ENCODE measurements at regions not wholly inside any gene's neighbourhood (a gene's known extent, or its start where the extent isn't known, plus 50 kb on each side); places are given as distances from the start of the nearest gene placed in this dataset.

DNA sequence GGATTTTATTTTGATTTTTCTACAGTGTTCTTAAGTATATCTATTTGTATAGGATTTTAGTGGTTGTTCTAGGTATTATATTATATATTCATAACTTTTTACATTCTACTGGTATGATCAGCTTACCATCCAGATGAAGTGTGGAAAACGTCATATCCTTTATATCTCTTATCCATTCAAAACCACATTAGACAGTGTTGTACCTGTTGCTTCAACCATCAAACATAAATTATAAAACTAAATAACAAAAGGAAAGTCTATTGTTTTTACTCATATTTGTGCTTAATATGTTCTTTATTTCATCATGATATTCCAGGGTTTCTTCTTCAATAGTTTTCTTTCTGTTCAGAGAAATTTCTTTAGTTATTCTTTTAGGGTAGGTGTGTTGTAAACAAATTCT lies 191.4 kb downstream of the RPLP1 start:
- Histone ChIP-seq H3K4me3 (no peak overlapping the region), H3K27ac (no peak overlapping the region), H3K9me3 (no peaks in the 10 kb centered on the region), H3K4me1 (peaks cover 0 to 4% (median 0%) of the 10 kb centered on the region in 4 donors), H3K36me3 (no peaks in the 10 kb centered on the region), H3K27me3 (peaks cover 2% of the 10 kb centered on the region)
- in situ Hi-C loops (cut with MboI; ENCODE audit: low pct_ligation_motif_present in 1 of 4, low pct_unique_long_range_greater_than_20kb in 1 of 4, low sequenced_read_pairs in 3 of 4) (no loop called here), intact Hi-C loops (cut with DNase I; ENCODE audit: low total_unique reads) (no loop called here)
- 75 to 88% methylated on average over 1 of the region's 1 CpG for WGBS, 2 donors (ENCODE audit: low coverage in 1 of 2)
- TF ChIP-seq POLR2A (IDR thresholded peaks at IDR 0.05): no peak
- TF ChIP-seq EP300 (IDR thresholded peaks at IDR 0.05; ENCODE audit: low read depth): no peak
- TF ChIP-seq POLR2AphosphoS5 (IDR thresholded peaks at IDR 0.05): no peak
- no peak for TF ChIP-seq CTCF (IDR thresholded peaks at IDR 0.05)
- no peak for DNase-seq

DNA sequence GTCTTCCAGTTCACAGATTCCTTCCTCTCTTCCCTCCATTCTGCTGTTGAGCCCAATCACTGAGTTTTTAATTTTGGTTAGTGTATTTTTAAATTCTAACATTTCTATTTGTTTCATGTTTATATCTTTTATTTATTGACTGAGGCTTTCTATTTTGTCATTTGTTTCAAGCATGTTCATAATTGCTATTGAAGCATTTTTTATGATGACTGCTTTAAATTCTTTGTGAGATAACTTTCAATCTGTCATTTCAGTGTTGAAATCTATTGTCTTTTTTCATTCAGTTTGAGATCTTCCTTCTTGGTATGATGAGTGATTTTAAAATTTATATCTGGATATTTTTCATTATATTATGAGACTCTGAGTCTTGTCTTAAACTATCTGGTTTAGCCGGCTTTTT lies 192.3 kb downstream of the RPLP1 start:
- H3K4me1 ChIP-seq: peaks cover 0 to 4% (median 0%) of the 10 kb centered on the region in 4 donors
- H3K4me3 ChIP-seq: no peak overlapping the region
- 83 to 100% methylated on average over 1 of the region's 1 CpG for WGBS, 2 donors (ENCODE audit: low coverage in 1 of 2)
- no peak for DNase-seq
- H3K36me3 ChIP-seq: no peaks in the 10 kb centered on the region
- no peak for TF ChIP-seq POLR2AphosphoS5 (IDR thresholded peaks at IDR 0.05)
- in situ Hi-C loops (cut with MboI; ENCODE audit: low pct_ligation_motif_present in 1 of 4, low pct_unique_long_range_greater_than_20kb in 1 of 4, low sequenced_read_pairs in 3 of 4) (no loop called here), intact Hi-C loops (cut with DNase I; ENCODE audit: low total_unique reads) (no loop called here)
- H3K9me3 ChIP-seq: no peaks in the 10 kb centered on the region
- peaks cover 4% of the 10 kb centered on the region for H3K27me3 ChIP-seq
- H3K27ac ChIP-seq: no peak overlapping the region

DNA sequence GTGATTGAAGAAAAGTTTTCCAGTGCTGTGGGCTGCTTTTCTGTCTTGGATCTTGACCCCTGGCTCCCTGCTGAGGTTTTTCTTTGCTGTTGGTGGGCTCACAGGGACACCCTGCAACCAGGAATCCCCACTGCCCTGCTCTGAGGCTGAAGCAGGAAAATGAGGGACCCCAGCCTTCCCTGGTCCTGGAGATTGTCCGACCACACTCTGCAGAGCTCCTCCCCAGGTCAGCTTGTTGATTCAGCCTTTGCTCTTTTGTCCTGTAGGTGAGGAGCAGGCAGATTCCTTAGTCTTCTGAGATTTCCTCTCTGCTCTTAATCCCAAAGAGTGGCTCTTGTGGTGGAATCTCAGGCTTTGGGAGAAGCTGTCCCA lies 194.5 kb downstream of the RPLP1 start:
- intact Hi-C loops (cut with DNase I; ENCODE audit: low total_unique reads): no loop called here
- Histone ChIP-seq H3K4me3 (no peak overlapping the region), H3K9me3 (no peaks in the 10 kb centered on the region), H3K27me3 (peaks cover 4% of the 10 kb centered on the region), H3K4me1 (peaks cover 0 to 4% (median 0%) of the 10 kb centered on the region in 4 donors), H3K36me3 (no peaks in the 10 kb centered on the region), H3K27ac (no peak overlapping the region)
- TF ChIP-seq POLR2AphosphoS5 (IDR thresholded peaks at IDR 0.05) (no peak), EP300 (IDR thresholded peaks at IDR 0.05; ENCODE audit: low read depth) (no peak), CTCF (IDR thresholded peaks at IDR 0.05) (no peak), POLR2A (IDR thresholded peaks at IDR 0.05) (no peak)
- no peak for DNase-seq
- 92 to 100% methylated on average over 1 of the region's 1 CpG for WGBS, 2 donors (ENCODE audit: low coverage in 1 of 2)
- in situ Hi-C loops (cut with MboI; ENCODE audit: low pct_ligation_motif_present in 1 of 4, low pct_unique_long_range_greater_than_20kb in 1 of 4, low sequenced_read_pairs in 3 of 4): no loop called here

DNA sequence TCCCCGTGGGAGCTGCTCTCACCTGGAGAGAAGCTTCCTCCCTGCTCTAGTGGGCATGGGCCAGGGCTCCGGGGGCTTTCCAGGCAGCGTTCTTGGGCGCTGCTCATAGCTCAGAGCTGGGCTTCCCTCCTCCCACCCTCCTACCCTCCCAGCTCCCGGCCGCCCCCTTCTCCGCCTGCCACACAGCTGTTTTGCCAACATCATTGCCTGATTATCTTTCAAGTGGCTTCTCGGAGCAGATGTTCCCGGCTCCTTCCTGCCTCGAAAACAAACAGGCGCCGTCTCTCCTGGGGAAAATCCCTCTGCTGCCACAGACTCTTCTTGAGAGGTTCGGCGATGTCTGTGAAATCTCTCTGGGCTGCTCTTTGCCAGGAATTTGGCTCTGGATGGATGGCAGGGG lies 195.6 kb downstream of the RPLP1 start:
- intact Hi-C loops (cut with DNase I; ENCODE audit: low total_unique reads) (no loop called here), in situ Hi-C loops (cut with MboI; ENCODE audit: low pct_ligation_motif_present in 1 of 4, low pct_unique_long_range_greater_than_20kb in 1 of 4, low sequenced_read_pairs in 3 of 4) (no loop called here)
- Histone ChIP-seq H3K4me1 (peaks cover 0 to 4% (median 0%) of the 10 kb centered on the region in 4 donors), H3K27me3 (peaks cover 4% of the 10 kb centered on the region), H3K27ac (no peak overlapping the region), H3K36me3 (no peaks in the 10 kb centered on the region), H3K9me3 (no peaks in the 10 kb centered on the region), H3K4me3 (no peak overlapping the region)
- TF ChIP-seq EP300 (IDR thresholded peaks at IDR 0.05; ENCODE audit: low read depth): no peak
- no peak for TF ChIP-seq POLR2A (IDR thresholded peaks at IDR 0.05)
- no peak for TF ChIP-seq CTCF (IDR thresholded peaks at IDR 0.05)
- no peak for TF ChIP-seq POLR2AphosphoS5 (IDR thresholded peaks at IDR 0.05)
- no peak for DNase-seq
- 62% methylated on average over 14 of the region's 14 CpGs; no CpG with 5 or more reads in 1 of the 2 donors for WGBS, 2 donors (ENCODE audit: low coverage in 1 of 2)
